Myocyte (in vitro differentiated cells): ENCODE measurements at regions not wholly inside any gene's neighbourhood (a gene's known extent, or its start where the extent isn't known, plus 50 kb on each side); places are given as distances from the start of the nearest gene placed in this dataset.
"Not testable (repeated sequence)": the region's sequence is repeated elsewhere in the genome, so short reads cannot be mapped to it uniquely, and the experiment has no call there.

Source experiments
- DNase-seq: peaks from one replicate; pipeline ENCODE4 v3.0.0-alpha.2; 2012; ENCODE audit warnings: low read depth

DNA sequence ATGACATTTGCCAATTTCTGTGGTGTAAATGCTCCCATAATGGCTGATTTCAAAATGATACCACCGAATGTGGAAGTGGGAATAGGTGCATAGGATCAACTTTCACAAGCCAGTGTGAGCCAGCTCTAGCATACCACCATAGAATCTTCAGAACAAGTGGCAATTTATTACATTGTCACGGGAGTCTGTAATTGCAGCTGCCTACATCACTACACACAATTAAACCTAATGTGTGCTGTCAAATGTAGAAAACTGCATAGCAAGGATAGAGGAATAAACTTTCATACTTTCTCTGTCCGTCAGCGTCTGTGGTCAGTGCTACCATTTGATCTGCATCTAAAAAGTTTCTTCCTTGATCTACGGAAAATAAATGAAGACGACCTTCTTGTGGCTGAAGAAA, 417.8 kb upstream of the TOM1L1 start:
- DNase-seq, result no peak

DNA sequence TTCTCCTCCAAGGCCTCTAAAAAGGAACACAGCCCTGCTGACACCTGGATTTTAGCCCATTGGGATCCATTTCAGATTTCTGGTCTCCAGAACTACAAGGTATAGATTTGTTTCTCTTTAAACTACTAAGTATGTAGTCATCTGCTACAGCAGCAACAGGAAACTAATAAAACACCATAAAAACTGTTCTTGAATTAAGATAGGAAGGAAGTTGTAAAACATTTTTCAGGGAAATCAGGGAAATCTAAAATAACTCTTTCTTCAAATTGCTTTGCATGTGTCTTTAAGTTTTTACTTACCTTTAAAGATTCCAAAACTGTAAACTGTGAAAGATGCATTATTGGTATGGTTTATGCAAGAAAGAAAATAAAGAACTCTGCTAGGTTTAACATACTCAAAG, 407.0 kb upstream of the TOM1L1 start:
- no peak for DNase-seq

DNA sequence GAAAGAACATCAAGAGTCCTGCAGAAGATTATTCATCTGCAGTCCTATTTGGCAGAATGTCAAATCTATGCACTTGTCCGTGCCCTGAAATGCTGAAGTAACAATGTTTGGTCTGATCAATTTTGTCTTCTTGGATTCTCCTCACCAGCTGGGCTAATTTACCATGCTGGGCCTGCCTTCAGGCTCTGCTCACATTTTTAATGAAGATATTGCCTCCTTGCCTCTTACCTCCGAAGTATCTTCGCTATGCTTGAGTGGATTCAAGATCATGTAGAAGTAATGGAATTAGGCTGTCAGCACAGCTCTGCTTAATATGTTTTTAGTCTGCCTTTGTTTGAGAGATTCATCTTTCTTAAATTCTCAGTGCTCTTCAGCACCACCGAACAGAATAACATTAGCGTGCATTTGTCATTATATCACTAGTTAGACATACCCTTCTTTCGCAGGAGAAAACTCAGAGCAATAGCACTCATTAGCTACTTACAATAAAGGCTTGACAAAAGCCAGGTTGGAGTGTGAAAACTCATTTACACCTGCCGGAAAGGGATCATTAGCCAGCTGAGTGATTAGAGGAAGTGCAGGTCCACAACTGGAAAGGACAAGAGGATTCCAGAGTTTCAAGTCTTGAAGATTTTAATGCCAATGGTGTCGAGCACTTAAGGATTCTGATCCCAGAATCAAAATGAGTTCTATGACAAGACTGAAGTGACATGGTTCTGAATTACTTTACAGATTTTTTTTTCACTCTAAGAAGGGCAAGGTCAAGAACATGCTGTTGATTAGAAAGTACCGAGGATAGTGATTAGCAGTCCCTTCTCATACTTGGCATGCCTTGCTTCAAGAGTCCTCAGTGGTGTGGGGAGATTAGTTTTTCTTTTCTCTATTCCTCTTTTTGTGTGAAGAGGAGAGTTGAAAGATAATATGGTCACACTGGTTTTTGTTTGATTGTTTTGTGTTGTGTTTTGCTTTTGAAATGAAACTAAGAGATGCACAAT, 405.6 kb upstream of the TOM1L1 start:
- DNase-seq, result no peak

DNA sequence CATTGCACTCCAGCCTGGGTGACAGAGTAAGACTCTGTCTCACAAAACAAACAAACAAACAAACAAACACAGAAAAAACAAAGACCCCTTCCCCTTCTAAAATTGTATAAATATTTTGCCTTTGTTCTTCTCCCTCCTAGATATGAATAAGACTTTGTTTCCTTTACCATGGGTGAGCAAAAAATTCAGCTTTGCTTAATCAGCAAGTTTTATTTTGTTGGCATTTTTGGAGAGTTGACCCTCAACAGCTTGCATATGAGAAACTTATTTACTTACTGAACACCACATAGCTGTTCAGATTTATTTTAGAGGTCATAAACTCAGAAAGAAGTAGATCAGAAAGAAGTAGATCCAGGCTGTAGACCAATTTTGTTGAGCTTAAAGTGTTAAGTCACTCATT, 395.2 kb upstream of the TOM1L1 start:
- no peak for DNase-seq

DNA sequence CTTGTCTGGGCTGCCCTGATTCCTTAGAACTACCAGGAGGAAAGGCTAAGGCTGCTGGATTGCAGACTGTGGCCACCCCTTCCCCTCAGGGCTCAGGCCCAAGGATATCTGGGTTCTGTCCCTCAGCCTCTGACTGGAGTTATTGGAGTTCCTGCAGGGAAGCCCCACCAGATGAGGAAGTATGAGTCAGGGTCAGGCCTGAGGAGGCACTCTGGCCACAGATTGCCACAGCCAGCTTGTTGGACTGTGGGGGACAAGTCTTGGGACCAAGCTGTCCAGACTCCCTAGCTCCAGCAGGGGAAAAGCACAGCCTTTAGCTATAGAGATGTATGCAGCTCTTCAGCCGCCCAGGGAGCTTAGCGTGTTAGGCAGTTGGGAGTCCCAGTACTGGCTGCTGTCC, 381.9 kb upstream of the TOM1L1 start:
- DNase-seq, result no peak

DNA sequence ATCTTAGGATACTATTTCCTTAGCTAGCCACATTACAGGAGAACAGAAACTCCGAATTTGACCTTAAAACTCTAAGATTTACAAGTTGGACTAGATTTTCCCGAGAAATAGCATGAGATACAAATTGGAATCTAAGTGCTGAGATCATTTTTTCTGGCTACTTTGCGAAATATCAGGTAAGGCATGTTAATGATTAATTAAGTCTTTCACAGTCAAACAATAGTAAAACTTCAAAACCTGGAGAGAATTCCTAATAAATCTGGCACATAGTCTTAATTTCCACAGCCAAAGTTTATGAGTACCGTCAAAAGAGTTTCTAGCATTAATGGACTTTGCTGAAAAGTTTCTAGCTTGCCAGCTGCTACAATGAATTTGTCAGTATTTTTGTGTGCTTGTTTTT, 379.5 kb upstream of the TOM1L1 start:
- DNase-seq, result no peak

DNA sequence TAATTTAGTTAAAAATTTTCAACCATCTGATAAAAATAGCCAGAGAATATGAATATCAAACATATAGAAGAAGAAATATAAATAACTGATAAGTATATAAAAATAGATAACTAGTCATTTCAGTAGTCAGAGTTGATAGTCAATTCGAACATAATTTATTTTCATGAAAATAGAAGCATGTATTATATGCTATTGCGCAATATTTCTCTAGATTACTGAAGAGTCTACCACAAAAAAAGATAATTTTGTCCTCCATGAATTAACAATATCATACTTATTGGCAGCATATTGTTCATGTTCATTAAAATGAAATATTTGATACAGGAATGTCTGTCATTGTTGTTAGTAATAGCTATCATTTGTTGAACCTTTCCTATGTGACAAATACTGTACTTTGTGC, 376.2 kb upstream of the TOM1L1 start:
- no peak for DNase-seq

DNA sequence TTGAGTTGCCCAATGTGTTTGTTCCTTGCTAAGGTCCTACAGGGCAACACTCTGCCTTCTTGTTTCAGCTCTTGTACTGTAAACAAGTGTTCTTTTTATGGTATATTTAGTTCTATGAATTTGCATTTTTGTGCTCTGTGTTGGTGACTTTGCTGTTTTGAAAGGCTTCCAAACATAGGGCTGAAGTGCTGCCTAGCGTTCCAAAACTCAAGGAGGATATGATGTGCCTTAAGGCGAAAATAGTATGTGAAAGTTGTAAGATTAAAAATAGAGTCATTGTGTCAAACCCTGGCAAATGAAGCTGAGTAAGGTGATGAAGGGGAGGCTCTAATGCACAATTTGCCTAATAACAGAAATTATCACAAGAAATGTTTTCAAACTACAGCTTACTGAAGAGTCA, 372.7 kb upstream of the TOM1L1 start:
- DNase-seq, result no peak

DNA sequence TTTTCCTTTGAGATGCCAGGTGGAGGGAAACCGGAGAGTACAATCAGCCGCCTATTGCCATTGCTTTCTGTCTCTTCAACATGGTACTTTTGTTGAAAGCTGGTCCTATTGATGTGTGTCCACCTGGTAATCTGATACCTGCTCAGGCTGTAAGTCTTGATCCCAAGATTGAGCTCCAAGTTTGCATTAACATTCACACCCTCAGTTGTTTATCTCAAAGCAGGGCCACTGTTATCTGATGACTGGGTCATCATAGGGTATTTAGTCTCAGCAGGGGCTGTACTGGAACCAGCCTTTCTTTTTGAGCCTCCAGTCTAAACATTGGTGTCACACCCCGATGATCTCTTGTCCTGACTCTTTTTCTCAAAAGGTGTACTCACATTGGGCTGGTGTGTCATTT, 370.3 kb upstream of the TOM1L1 start:
- no peak for DNase-seq

DNA sequence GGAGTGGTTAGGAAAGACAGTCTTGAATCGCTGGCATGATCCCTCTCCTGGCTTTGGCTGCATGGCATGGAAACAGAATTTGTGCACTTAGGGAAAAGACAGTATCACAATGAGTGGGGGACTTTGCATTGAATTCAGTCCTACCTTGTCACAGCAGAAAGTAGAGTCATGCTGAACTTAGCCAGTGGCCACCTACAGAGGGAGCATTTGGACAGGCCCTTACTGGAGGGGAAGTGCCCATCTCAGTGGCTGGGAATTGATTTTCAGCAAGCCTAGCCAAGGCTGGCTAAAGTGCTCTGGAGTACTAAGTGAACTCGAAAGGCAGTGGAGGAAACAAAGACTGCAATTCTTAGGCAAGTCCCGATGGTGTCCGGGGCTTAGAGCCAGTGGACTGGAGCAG, 364.3 kb upstream of the TOM1L1 start:
- no peak for DNase-seq

DNA sequence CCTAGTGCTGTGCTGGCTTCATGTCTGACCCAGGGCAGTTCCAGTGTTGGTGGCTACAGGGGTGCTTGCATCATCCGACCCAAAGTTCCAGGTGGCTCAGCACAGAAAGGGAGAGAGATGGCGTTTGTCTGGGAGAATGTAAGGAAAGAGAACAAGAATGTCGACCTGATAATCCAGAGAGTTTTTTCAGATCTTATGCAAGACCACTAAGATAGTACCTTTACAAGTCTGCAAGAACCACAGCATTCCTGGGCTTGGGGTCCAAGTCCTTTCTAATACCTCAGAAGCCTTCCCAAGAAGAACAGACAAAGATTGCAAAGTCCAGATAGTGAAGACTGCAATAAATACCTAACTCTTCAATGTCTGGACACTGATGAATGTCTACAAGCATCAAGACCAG, 363.0 kb upstream of the TOM1L1 start:
- no peak for DNase-seq

DNA sequence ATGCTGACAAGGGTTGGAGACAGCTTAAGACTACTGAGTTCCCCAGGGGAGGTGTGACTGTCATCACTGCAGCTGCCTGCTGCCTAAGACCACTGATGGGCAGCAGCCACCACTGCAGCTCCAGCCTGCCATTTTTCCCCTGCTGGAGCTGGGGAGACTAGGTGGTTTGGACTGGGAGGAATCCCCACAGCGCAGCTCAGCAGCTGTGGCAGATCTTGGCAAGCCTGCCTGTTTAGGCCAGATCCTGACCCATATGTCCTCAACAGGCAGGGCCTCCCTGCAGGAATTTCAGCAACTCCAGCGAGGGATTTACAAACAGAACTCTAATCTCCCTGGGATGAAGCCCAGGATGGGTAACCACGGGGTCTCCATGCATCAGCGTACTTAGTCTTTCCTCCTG, 356.4 kb upstream of the TOM1L1 start:
- DNase-seq, result no peak

DNA sequence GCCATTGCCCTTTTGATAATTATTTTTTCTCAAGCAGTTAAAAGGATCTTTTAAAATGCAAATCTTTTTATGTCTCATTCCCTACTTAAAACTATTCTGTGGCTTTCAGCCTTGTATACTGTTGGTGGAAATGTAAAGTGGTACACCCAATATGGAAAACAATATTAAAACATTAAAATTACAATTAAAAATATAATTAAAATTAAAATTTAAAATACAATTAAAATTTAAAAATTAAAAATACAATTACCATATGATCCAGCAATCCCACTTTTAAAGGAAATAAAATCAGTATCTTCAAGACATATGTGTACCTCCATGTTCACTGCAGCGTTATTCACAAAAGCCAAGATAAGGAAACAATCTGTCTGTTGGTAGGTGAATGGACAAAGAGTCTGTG, 340.8 kb upstream of the TOM1L1 start:
- DNase-seq, result no peak

DNA sequence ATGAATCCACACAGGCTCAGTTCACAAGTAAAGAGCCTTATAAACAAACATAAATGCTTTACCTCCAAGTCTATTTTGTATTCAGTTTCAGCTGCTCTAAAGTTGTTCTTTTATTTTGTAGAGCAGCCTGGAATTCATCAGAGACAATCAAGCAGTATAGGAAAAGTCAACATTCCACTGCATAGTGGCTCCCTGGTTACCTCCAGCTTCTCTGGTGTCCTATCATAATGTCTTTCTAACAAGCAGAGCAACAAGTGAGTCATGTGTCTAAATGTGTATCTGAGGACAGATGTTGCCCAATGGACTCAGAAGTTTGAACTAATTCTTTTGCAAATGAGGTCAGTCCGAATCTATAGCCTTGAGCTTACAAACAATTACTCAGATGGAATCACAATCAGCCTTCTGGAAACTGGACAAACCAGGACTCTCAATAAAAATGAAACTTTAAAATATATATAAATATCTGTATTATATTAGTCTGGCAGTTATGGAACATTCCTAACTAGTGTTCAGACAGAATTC, 292.0 kb upstream of the TOM1L1 start:
- no peak for DNase-seq

DNA sequence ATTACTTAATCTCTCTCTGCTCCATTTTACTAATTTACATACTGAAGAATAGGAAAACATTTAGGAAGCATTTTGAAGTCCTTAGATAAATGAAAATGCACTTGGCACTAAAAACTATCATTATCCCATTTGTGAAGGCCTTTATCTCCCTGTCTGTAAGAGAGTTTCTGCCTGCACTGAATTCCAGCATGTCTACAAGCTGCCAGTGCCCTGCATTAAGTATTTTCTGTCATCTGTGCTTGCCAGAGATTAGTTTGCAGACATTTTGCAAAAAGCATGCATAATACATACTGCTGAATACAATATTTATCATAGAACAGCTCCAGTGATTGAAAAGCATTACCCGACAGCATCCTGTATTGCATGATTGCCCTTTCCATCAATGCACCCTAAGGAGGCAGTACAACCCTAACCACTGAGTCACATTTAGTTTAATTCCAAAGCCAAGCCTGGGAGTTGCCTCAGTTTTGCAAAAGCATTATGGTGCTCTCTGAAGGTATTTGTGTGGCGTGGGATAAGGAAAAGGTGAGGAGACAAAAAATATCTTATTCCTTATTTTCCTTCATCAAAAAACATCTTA, 280.2 kb upstream of the TOM1L1 start:
- DNase-seq, result no peak

DNA sequence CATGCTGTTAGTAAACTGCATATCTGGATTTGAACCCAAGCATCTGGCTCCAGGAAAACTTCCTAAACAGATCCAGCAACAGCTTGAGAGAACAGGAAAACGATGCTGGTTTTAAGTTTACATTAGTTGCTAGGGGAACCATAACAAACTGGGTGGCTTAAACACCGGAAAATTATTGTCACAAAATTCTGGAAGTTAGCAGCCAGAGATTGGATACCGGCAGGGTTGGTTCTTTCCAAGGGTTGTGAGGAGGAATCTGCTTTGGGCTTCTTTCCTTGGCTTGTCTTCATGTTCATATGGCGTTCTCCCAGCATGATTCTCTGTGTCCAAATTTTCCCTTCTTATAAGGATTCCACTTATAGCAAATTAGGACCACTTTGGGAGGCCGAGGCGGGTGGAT, 276.9 kb upstream of the TOM1L1 start:
- no peak for DNase-seq

DNA sequence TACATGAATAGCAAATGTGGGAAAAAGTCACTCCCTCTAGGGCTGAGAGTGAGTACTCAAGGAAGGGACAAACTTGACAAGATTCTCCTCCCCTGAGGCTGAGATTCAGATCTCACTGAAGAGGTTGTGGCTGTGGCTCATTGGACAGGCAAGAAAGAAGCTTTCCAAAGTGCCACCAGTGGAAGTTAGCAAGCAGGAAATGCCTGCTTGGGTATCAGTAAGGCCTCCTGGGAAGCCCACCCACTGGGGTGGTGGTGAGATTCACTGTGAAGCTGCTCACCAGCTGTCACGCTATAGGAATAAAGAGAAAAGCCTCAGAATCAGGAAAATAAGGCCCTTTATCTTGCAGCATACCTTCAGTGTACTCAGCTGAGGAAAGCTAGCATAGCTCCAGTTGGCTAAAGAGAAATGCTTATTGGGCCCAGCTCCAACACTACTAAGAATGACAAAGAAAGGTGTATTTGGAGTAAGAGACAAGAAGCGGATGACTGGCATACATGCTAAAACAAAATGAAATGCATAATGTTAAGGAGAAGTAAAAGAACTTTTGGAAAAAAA, 274.4 kb upstream of the TOM1L1 start:
- DNase-seq, result no peak

DNA sequence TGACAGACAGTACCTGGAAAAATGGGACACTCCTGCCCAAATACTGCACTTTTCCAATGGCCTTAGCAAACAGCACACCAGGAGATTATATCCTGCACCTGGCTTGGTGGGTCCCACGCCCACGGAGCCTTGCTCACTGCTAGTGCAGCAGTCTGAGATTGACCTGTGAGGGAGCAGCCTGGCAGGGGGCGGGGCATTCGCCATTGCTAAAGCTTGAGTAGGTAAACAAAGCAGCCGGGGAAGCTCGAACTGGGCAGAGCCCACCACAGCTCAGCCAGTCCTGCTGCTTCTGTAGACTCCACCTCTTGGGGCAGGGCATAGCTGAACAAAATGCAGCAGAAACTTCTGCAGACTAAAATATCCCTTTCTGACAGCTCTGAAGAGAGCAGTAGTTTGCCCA, 261.2 kb upstream of the TOM1L1 start:
- not testable (repeated sequence) for DNase-seq

DNA sequence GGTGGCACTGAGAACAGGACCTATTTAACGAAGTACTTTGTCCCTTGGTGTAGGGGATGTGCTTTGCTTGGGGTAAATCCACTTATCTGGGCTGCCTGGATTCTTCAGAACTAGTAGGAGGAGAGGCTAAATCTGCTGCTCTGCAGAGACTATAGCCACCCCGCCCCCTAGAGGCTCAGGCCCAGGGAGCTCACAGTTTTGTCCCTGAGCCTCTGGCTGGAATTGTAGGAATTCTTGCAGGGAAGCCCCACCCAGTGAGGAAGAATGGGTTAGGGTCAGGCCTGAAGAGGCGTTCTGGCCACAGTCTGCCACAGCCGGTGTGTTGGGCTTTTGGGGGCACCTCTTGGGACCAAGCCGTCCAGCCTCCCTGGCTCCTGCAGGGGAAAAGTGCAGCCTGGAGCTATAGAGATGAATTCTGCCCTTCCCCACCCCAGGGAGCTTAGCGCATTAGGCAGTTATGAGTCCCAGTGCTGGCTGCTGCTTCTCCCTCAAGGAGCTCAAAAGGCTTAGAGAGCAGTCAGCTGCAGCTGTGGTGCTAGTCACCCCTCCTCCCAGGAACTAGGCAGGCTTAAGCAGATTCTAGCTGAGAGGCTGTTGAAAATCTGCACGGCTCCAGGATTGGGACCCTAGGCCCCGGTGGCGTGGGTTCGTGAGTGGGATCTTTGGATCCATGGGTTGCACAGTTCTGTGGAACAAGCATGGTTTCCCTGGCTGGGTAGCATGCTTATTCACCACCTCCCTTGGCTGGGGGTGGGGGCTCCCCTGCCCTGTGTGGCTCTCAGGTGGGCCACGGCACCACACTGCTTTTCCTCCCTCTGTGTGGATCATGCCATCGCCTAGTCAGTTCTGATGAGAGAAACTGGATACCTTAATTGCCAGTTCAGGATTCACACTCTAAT, 237.4 kb upstream of the TOM1L1 start:
- no peak for DNase-seq

DNA sequence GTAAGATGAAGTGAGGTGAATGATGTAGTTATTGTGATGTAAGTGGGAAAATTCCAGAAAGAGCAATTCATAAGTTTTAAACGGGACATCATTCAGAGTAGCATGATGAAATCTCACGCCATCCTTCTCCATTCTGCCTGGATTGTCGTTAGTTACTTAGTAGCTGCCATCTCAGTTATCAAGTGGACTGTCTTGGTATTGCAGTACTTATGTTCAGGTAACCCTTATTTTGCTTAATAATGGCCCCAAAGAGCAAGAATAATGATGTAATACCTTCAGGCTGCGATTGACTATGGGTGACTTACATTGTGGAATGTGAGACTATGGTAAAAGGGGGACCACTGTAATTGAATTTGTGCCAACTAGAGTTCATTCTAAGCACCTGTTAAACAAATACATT, 234.1 kb upstream of the TOM1L1 start:
- no peak for DNase-seq

DNA sequence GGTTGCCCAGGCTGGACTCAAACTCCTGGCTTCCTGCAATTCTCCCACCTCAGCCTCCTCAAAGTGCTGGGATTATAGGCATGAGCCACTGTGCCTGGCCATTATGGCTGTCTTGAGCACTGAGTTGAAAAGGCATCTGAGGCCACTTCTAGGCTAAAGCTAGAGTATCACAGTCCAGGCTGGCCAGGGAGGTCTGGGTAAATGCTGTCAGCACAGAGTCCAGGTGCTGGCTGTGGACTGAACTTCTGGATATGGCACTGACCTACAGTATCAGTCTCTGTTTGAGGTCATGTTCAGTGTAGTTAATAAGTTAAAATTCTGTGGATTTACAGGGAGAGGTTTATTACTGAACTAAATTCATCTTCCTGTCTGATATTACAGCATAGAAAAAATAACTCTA, 222.5 kb upstream of the TOM1L1 start:
- no peak for DNase-seq
